Choroid plexus epithelial cell (primary cell): ENCODE measurements at regions not wholly inside any gene's neighbourhood (a gene's known extent, or its start where the extent isn't known, plus 50 kb on each side); places are given as distances from the start of the nearest gene placed in this dataset.

Experiments
- DNase-seq: peaks from one replicate; pipeline ENCODE4 v3.0.0-alpha.2; 2010; ENCODE audit warnings: low read depth
- H3K4me3 ChIP-seq: 2 replicates; pipeline ENCODE4 v1.5.1; 2011; ENCODE audit warnings: low read depth, mild to moderate bottlenecking, control low read depth, low read length, moderate library complexity
- CTCF ChIP-seq: conservative IDR thresholded peaks from 2 replicates; pipeline ENCODE4 v1.5.1; 2011; ENCODE audit warnings: low read depth, mild to moderate bottlenecking, control low read depth, inconsistent platforms, low read length, moderate library complexity

DNA sequence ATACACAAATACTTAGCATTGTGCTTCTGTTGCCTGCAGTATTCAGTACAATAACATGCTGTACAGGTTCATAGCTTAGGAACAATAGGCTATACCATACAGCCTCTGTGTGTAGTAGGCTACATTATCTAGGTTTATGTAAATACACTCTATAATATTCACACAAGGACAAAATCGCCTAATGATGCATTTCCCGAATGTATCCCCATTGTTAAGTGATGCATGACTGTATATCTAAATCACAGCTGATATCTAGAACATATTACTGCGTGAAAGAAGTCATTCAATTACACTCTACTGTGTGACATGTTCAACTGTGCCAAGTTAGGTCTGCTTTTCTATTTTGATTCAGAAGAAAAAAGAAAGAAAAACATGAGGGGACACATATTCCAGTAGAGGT is 633.5 kb downstream of the RFPL4B start:
- DNase-seq: no peak
- no peak for TF ChIP-seq CTCF
- H3K4me3 ChIP-seq: no peak overlapping the region

DNA sequence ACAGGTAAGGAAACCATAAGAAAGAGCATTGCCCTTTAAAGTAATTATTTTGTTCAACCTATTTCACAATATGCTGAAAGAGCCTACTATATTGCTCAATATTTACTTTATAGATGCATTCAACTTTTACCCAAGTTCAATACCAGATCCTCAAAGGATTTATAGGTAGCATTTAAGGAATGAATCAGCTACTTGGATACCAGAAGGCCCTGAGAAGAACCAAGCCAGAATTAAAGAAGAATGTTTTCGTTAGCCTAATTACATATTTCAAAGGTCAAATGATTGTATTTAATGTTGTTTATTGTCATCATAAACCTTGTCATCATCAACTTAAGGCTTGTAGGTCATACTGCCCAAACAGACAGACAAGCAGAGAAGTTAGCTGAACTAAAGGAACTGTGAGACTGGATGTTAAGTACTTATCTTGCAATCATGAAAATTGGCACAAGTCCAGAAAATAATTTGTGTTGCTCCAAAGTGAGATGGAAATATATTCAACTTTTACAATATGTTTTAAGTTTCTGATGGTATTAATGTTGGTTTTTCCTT is 636.7 kb downstream of the RFPL4B start:
- no peak for TF ChIP-seq CTCF
- no peak overlapping the region for H3K4me3 ChIP-seq
- peak; percentile 50 for DNase-seq

DNA sequence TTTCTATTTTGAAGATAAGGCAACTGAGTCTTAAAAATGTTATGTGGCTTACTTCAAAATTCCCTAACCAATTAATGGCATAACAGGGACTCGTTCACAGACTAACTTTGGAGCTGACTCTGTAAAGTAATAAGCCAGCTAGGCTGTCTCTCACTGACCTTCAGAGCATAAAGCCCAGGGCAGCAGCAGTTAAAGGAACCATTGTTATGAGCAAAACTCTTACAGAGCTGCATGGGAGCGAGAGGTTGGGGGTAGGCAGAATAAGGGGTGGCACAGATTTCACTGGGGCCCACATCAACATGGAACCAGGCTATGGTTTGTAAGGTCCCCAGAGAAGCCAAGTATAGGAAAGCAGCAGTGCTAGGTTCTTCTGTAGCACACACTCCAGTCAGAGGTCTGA is 637.8 kb downstream of the RFPL4B start:
- no peak overlapping the region for H3K4me3 ChIP-seq
- TF ChIP-seq CTCF: no peak
- DNase-seq: no peak

DNA sequence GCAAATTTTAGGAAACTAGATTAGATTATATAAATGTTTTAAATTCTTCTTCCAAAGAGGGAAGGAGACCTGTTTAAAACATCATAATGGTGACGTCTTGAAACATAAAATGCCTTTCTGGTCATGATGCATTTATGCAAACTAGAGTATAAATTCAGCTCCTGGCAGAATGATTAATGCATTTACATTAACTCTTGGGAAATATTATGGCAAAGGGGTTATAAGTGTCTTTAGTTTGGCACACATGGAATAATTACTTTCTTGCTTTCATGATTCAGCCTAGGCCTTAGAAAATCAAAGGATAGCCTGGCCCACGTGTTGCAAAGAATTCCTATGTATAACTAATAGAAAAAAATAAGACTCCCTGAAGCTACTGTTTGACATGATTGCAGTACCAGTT is 639.2 kb downstream of the RFPL4B start:
- TF ChIP-seq CTCF: no peak
- H3K4me3 ChIP-seq: no peak overlapping the region
- DNase-seq: no peak

DNA sequence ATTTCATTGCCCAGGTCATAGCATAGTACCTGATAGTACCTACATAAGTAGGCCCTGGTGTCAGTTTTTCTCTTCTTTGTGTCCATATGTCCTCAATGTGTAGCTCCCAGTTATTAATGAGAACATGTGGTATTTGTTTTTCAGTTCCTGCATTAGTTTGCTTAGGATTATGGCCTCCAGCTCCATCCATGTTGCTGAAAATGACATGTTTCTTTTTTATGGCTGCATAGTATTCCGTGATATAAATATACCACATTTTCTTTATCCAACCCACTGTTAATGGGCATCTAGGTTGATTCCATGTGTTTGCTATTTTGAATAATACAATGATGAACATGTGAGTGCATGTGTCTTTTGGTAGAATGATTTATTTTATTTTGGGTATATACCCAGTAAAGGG is 641.6 kb downstream of the RFPL4B start:
- no peak for DNase-seq
- H3K4me3 ChIP-seq: no peak overlapping the region
- no peak for TF ChIP-seq CTCF

DNA sequence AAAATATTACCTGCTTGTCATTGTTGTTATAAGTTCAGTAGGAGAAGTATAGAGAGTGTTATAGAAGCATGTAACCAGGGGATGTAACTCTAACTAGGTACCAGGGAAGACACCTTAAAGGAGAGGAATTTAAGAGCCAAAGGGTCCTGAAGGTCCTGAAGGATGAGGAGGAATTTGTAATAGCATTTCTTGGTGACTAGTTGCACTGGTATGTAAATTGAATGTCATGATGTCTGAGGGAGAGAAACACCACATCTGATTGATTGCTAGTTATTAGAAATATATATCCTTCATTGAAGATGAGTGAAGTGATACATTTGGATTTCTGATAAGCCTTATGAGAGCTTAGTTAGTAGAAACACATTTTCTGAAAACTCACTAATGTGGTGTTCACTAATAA is 643.8 kb downstream of the RFPL4B start:
- no peak for TF ChIP-seq CTCF
- DNase-seq: peak; percentile 16
- no peak overlapping the region for H3K4me3 ChIP-seq

GRCh38 chr6:112991912-112992311 is 644.8 kb downstream of the RFPL4B start:
- DNase-seq: no peak
- TF ChIP-seq CTCF: no peak
- no peak overlapping the region for H3K4me3 ChIP-seq
